GM12875 (cell line): ENCODE measurements at regions not wholly inside any gene's neighbourhood (a gene's known extent, or its start where the extent isn't known, plus 50 kb on each side); places are given as distances from the start of the nearest gene placed in this dataset.

Source experiments
- H3K4me3 ChIP-seq: one replicate; pipeline ENCODE4 v1.5.1; 2011; ENCODE audit warnings: low read depth, low read length, control low read depth
- CTCF ChIP-seq: IDR thresholded peaks from 2 replicates; pipeline ENCODE4 v1.5.1; 2011; ENCODE audit warnings: low read depth, mild to moderate bottlenecking, control low read depth, inconsistent platforms, low read length, moderate library complexity, borderline replicate concordance; ENCODE audit not compliant: insufficient read depth

DNA sequence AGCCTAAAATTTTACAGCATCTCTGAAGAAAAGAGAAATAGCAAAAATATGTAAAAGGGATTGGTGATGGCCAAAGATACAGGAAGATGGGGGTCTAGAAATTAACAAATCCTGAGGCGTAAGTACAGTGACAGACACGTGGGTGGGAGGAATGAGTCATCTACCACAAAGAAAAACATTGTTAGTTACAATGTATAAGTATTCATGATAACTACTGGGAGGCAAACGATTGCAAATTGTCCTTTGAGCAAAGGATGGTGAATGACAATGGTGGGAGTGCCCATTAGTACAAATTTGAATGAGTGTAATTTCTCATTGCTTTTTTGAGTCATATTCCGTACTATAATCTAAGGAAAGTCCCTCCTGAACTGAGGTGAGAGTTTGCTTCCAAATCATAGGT lies 809.0 kb upstream of the FAM98A start:
- no peak for TF ChIP-seq CTCF
- no peak overlapping the region for H3K4me3 ChIP-seq

DNA sequence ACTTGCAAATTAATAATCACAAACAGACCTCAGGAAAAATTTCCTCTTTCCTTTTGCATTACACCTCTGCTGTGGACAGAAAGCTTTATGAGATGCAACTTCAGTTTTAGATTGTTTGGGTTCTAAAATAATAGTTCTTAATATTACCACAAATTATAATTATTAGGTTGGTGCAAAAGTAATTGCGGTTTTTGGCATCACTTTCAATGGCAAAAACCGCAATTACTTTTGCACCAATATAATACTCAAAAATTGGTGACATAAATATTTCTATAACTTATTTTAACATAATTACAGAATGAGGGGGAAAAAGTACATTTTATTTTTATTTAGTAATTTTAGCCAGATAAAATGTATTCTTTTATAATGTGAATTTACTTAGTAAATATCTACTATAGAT lies 804.4 kb upstream of the FAM98A start:
- no peak for TF ChIP-seq CTCF
- H3K4me3 ChIP-seq: no peak overlapping the region

DNA sequence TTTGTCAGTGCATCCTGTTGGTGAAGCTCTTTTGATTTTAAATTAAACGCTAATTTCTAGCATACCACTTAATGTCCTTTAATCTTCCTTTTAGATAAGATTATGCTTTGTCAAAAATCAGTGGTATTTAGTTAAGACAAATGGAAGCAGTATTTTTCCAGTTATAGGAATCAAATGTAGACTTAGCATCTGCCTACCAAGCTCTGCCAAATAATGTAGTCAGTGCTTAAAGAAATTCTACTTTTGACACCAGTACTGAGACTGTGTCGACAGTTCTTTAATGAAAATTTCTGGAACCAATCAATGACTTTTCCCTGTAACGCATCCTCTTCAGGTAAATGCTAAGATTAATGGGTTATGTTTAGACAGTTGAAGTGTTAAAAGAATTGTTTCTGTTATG lies 803.3 kb upstream of the FAM98A start:
- no peak overlapping the region for H3K4me3 ChIP-seq
- no peak for TF ChIP-seq CTCF

- no peak for TF ChIP-seq CTCF
- no peak overlapping the region for H3K4me3 ChIP-seq
Observed at GRCh38 chr2:34401186-34401585, 802.1 kb upstream of the FAM98A start.

DNA sequence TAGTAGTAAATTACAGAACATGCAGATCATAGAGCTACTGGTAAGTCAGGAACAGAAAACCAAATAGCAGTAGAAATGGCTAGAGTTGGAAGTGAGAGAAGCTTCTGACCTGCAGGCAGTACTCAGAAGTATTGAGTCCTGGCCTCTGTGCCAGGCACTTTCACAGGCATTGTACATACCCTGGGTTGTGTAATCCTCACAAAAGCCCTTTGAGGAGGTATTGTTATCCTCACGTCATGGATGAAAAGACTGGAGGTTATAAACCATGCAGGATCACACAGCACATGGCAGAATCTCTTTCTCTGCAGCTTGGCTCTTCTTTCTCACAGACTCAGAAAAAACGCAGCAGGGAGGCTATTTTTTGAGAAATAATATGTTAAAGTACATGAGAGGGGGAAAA lies 789.3 kb upstream of the FAM98A start:
- TF ChIP-seq CTCF: no peak
- no peak overlapping the region for H3K4me3 ChIP-seq

- no peak overlapping the region for H3K4me3 ChIP-seq
- TF ChIP-seq CTCF: no peak
Observed at GRCh38 chr2:34387536-34387935, 788.4 kb upstream of the FAM98A start.

DNA sequence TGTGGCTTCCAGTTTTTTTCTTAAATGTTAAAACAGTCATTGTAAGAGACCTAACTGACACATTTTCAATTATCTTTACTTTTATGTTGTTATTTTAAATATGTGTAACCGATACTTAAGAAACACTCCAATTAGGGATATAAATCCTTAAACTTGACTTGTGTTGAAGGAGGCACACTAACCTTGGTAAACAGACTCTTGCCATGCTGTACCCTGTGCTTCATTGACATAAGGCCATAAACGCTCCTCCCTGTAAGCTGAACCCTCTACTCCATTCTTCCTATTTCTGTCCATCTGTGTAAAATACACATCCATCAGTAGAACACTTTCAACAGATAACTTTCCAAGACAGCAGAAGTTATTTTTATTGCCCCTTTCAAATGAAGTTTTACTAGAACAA lies 780.5 kb upstream of the FAM98A start:
- H3K4me3 ChIP-seq: no peak overlapping the region
- no peak for TF ChIP-seq CTCF
